CD4-positive, CD25-positive, alpha-beta regulatory T cell (primary cell): ENCODE measurements at regions not wholly inside any gene's neighbourhood (a gene's known extent, or its start where the extent isn't known, plus 50 kb on each side); places are given as distances from the start of the nearest gene placed in this dataset.

ENCODE experiments used
- ATAC-seq, 2 donors: fragments of 150-1000 bp; cut with Tn5 transposase; one replicate each; pipeline ENCODE4 v1.10.0; 2021; ENCODE audit warnings: low read depth in 2 of 2, moderate number of reproducible peaks in 2 of 2, moderate library complexity in 1 of 2
- DNase-seq, 3 donors: peaks; one replicate each; pipeline versions ENCODE4 v3.0.0 to v3.0.0-alpha.2; 2012 to 2022; ENCODE audit warnings: mixed read lengths in 1 of 3
- H3K27ac ChIP-seq: one replicate; pipeline ENCODE4 v1.7.0; 2013; ENCODE audit warnings: mild to moderate bottlenecking, low read length; ENCODE audit not compliant: insufficient read depth, poor library complexity, severe bottlenecking
- H3K27me3 ChIP-seq: one replicate; pipeline ENCODE4 v1.7.0; 2013; ENCODE audit warnings: low read length; ENCODE audit not compliant: control insufficient read depth, insufficient read depth
- H3K36me3 ChIP-seq: one replicate; pipeline ENCODE4 v1.7.0; 2013; ENCODE audit warnings: mild to moderate bottlenecking, low read length, moderate library complexity; ENCODE audit not compliant: control insufficient read depth, insufficient read depth
- H3K4me1 ChIP-seq: 2 replicates; pipeline ENCODE4 v1.7.0; 2013; ENCODE audit warnings: mild to moderate bottlenecking, low read length; ENCODE audit not compliant: insufficient read depth, control insufficient read depth, poor library complexity, severe bottlenecking
- H3K4me3 ChIP-seq: one replicate; pipeline ENCODE4 v1.7.0; 2013; ENCODE audit warnings: low read depth, mild to moderate bottlenecking, low read length, moderate library complexity
- H3K9me3 ChIP-seq, 2 experiments: 1 replicate in 1 of 2; 2 replicates in 1 of 2; pipeline ENCODE4 v1.7.0; 2013; ENCODE audit warnings: low read length in 2 of 2, mild to moderate bottlenecking in 1 of 2, moderate library complexity in 1 of 2; ENCODE audit not compliant: control insufficient read depth in 2 of 2
- H3K27ac Mint-ChIP-seq, 3 donors: one replicate each; pipeline ENCODE4 v1.8.0; 2020 to 2022; ENCODE audit warnings: mild to moderate bottlenecking in 3 of 3, mixed read lengths in 3 of 3, moderate library complexity in 2 of 3
- H3K27me3 Mint-ChIP-seq: one replicate; pipeline ENCODE4 v1.8.0; 2022; ENCODE audit warnings: mild to moderate bottlenecking, mixed read lengths
- H3K36me3 Mint-ChIP-seq: one replicate; pipeline ENCODE4 v1.8.0; 2020; ENCODE audit warnings: mixed read lengths
- H3K4me1 Mint-ChIP-seq, 4 donors: one replicate each; pipeline ENCODE4 v1.8.0; 2020 to 2022; ENCODE audit warnings: mixed read lengths in 4 of 4, mild to moderate bottlenecking in 1 of 4
- H3K4me3 Mint-ChIP-seq, 4 donors: one replicate each; pipeline ENCODE4 v1.8.0; 2020 to 2022; ENCODE audit warnings: mild to moderate bottlenecking in 4 of 4, mixed read lengths in 4 of 4, moderate library complexity in 3 of 4
- H3K9me3 Mint-ChIP-seq, 7 donors: one replicate each; pipeline ENCODE4 v1.8.0; 2020 to 2022; ENCODE audit warnings: mixed read lengths in 7 of 7, mild to moderate bottlenecking in 3 of 7, moderate library complexity in 2 of 7

DNA sequence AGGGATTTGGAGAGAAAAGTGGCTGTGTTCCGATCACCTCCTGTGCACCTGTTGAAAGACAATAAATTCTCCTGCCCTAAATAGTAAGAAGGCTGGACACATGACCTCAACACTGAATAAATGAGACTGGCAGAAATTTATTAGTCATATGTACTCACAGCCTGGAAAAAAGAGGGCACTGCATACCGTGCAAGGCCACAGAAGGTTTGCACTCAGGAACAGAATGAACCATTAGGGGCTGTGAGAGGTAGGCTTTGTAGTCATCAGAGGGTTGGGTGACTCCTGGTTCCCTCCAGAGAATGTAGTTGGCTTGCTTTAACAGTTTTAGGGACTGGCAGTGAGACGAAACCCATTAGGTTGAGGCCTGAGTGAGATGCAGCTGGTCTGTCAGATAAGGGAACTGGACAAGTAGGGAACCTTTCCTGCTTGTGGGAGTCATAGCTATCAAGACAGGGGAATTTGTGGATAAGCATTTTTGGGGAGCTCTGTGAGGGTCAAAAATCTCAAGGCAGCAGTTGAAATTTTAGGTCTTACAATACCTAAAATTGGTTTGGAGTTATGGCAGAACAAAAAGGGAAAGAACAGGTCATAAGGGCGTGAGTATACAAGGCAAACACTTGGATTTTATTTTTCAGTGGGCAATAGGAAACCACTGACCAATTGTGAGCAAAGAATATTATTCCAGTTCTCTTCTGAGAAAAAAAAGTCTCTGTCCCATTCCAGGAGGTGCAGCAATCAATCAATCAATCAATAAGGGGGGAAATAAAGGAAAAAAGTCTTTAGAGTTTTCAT lies 67.9 kb upstream of the BTN3A2 start:
- no peaks in the 10 kb centered on the region for H3K36me3 ChIP-seq
- H3K4me3 ChIP-seq: no peak overlapping the region
- Mint-ChIP-seq H3K4me1 (peaks cover 0 to 8% (median 2%) of the 10 kb centered on the region in 4 donors), H3K27ac (no peak overlapping the region), H3K9me3 (peaks cover 0 to 5% (median 0%) of the 10 kb centered on the region in 7 donors), H3K27me3 (peaks cover 30% of the 10 kb centered on the region), H3K4me3 (no peak overlapping the region), H3K36me3 (no peaks in the 10 kb centered on the region)
- DNase-seq (no peak), ATAC-seq (no peak)
- no peaks in the 10 kb centered on the region for H3K9me3 ChIP-seq
- H3K4me1 ChIP-seq: no peaks in the 10 kb centered on the region
- no peak overlapping the region for H3K27ac ChIP-seq
- H3K27me3 ChIP-seq: peaks cover 7% of the 10 kb centered on the region

DNA sequence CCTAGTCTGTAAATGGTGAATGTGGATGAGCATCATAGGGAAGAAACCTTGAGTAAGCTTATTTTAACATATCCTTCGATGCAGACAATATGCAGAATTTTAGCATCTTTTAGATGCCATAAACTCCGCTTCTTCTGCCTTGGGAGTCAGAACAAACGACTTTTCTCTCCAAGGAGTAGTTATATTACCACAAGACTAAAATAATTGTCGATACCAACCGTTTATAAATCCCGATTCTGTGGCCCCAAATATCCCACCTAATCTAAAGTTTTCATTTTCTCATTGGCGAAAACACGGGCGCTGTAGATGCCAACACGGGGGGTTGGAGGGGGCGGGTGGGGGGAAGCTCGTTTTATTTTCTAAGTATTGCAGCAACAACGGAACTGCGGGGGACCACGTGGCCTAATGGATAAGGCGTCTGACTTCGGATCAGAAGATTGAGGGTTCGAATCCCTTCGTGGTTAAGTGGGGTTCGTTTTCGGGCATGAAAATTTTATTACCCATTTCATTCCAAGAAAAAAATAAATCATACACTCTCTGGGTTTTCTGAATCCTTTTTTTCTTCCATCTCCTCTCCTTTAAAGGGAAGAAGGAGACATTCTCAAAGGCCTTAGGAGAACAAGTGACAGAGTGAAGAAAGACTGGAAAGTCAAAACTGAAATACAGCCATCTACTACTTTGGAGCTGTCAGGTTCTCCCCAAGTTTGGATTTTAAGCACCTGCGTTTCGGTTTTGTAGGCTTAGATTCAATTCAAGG lies 65.5 kb upstream of the BTN3A2 start:
- Mint-ChIP-seq H3K27ac (no peak overlapping the region), H3K9me3 (peaks cover 0 to 5% (median 0%) of the 10 kb centered on the region in 7 donors), H3K36me3 (no peaks in the 10 kb centered on the region), H3K27me3 (peaks cover 31% of the 10 kb centered on the region), H3K4me3 (no peak overlapping the region), H3K4me1 (peaks cover 0 to 19% (median 4%) of the 10 kb centered on the region in 4 donors)
- DNase-seq: no peak
- Histone ChIP-seq H3K27ac (no peak overlapping the region), H3K4me3 (no peak overlapping the region), H3K4me1 (no peaks in the 10 kb centered on the region), H3K36me3 (no peaks in the 10 kb centered on the region), H3K27me3 (peaks cover 5% of the 10 kb centered on the region), H3K9me3 (no peaks in the 10 kb centered on the region)
- no peak for ATAC-seq

DNA sequence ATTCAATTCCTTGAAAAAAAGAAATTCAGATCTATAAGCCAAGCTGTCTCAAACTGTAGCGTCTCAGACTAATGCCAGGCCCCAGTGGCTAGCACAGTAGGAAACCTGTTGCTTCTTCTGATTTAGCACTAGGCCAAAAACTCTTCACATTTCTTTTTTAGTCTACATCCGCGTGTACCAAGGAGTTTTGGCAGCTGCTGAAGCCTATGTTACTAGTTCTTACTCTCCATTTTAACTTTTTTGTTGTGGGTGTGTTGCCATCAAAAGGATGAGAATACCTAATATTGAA lies 65.0 kb upstream of the BTN3A2 start:
- H3K9me3 Mint-ChIP-seq: peaks cover 0 to 5% (median 0%) of the 10 kb centered on the region in 7 donors
- no peak overlapping the region for H3K4me3 Mint-ChIP-seq
- DNase-seq: no peak
- peaks cover 31% of the 10 kb centered on the region for H3K27me3 Mint-ChIP-seq
- H3K4me1 Mint-ChIP-seq: peaks cover 0 to 25% (median 6%) of the 10 kb centered on the region in 4 donors
- no peaks in the 10 kb centered on the region for H3K36me3 Mint-ChIP-seq
- no peak overlapping the region for H3K27ac Mint-ChIP-seq
- no peak overlapping the region for H3K27ac ChIP-seq
- H3K27me3 ChIP-seq: peaks cover 5% of the 10 kb centered on the region
- H3K4me3 ChIP-seq: no peak overlapping the region
- H3K36me3 ChIP-seq: no peaks in the 10 kb centered on the region
- H3K4me1 ChIP-seq: no peaks in the 10 kb centered on the region
- H3K9me3 ChIP-seq: no peaks in the 10 kb centered on the region
- no peak for ATAC-seq

DNA sequence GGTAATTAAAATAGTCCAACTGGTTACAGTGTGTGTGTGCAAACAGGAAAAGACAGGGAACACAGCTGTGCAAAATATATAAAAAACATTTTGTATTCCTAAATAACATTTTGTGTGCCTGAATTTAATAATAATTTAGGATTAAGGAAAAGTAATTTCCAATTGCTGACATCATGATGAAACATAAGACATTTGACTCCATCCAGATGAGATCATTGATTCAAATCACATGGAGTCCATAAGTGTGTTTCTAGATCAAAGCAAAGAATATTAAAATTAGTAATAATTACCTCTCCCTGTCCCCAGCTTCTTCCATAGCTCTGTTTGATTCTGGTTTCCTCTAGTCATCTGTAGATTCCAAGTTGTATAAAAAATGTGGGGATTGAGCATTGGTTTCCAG lies 64.6 kb upstream of the BTN3A2 start:
- no peak for DNase-seq
- Histone ChIP-seq H3K27me3 (peaks cover 5% of the 10 kb centered on the region), H3K36me3 (no peaks in the 10 kb centered on the region), H3K4me3 (no peak overlapping the region), H3K27ac (no peak overlapping the region), H3K9me3 (no peaks in the 10 kb centered on the region), H3K4me1 (no peaks in the 10 kb centered on the region)
- no peak overlapping the region for H3K27ac Mint-ChIP-seq
- H3K4me3 Mint-ChIP-seq: no peak overlapping the region
- H3K36me3 Mint-ChIP-seq: no peaks in the 10 kb centered on the region
- no peak for ATAC-seq
- H3K4me1 Mint-ChIP-seq: peaks cover 0 to 28% (median 8%) of the 10 kb centered on the region in 4 donors
- H3K9me3 Mint-ChIP-seq: peaks cover 0 to 5% (median 0%) of the 10 kb centered on the region in 7 donors
- peaks cover 31% of the 10 kb centered on the region for H3K27me3 Mint-ChIP-seq

DNA sequence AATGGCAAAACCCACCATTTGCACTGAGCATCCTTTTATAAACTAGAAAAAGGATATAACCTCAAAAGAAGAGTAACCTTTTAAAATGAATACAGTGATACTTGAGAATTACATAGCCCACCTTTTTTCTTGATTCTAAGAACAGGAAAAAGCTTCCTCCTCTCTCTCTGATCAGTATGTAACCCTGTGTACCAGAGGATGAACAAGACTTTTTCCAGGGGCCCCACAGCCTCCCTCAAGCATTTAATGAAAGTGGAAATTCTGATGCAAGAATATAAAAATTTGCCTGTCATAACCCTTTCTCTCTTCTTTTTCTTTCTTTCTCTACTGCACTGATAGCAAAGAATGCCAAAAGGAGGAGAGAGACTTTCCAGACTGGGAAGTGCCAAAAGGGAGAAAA lies 64.2 kb upstream of the BTN3A2 start:
- H3K27ac ChIP-seq: no peak overlapping the region
- no peak overlapping the region for H3K4me3 ChIP-seq
- H3K4me1 ChIP-seq: no peaks in the 10 kb centered on the region
- peaks cover 28% of the 10 kb centered on the region for H3K27me3 Mint-ChIP-seq
- no peak for ATAC-seq
- peaks cover 5% of the 10 kb centered on the region for H3K27me3 ChIP-seq
- H3K4me1 Mint-ChIP-seq: peaks cover 0 to 29% (median 11%) of the 10 kb centered on the region in 4 donors
- H3K9me3 ChIP-seq: no peaks in the 10 kb centered on the region
- H3K36me3 Mint-ChIP-seq: no peaks in the 10 kb centered on the region
- H3K4me3 Mint-ChIP-seq: no peak overlapping the region
- no peaks in the 10 kb centered on the region for H3K36me3 ChIP-seq
- peaks cover 0 to 5% (median 0%) of the 10 kb centered on the region in 7 donors for H3K9me3 Mint-ChIP-seq
- no peak for DNase-seq
- no peak overlapping the region for H3K27ac Mint-ChIP-seq

DNA sequence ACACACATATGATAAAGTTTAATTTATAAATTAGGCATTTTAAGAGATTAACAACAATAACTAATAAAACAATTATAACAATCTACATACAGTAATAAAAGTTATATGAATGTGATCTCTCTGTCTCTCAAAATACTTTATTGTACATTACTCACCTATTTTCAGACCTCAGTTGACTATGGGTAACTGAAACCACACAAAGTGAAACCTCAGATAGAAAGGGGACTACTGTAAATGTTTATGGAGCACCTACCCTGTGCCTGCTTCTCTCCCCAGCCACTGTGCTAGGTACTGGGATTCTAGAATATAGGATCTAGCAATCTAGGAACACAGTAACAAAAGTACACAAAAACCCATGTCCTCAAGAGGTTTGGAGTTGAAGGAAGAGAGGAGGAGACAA lies 63.4 kb upstream of the BTN3A2 start:
- peaks cover 0 to 29% (median 11%) of the 10 kb centered on the region in 4 donors for H3K4me1 Mint-ChIP-seq
- H3K4me1 ChIP-seq: no peaks in the 10 kb centered on the region
- H3K4me3 Mint-ChIP-seq: no peak overlapping the region
- no peaks in the 10 kb centered on the region for H3K36me3 ChIP-seq
- H3K4me3 ChIP-seq: no peak overlapping the region
- peaks cover 5% of the 10 kb centered on the region for H3K27me3 ChIP-seq
- no peaks in the 10 kb centered on the region for H3K36me3 Mint-ChIP-seq
- H3K27me3 Mint-ChIP-seq: peaks cover 21% of the 10 kb centered on the region
- H3K27ac Mint-ChIP-seq: no peak overlapping the region
- ATAC-seq: no peak
- no peak for DNase-seq
- peaks cover 0 to 3% (median 0%) of the 10 kb centered on the region in 7 donors for H3K9me3 Mint-ChIP-seq
- H3K9me3 ChIP-seq: no peaks in the 10 kb centered on the region
- no peak overlapping the region for H3K27ac ChIP-seq

DNA sequence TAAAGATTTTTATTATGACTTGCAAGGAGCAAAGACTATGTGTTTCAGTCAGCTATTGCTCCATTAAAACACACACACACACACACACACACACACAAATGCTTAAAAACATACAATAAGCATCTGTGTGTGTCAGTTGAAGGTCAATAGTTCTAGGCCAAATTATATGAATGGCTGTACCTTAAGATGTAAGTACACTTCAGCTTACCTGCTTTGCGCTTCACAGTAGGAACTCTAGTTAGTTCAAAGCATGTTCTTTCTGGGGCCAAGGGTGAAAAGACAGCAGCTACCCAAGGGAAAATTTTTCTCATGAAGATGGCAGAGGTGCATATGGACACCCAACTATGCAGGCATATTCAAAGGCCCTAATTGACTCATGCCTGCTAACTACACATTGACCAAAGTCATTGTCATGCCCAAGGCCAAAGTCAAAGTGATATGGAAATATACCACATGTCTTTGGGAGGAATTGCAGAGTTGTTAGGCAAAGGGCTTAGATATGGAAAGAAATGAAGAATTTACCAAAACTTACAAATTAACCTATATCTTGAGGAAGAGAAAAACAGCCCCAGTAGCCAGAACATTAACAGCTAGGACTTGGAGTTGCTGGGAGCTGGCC lies 61.9 kb upstream of the BTN3A2 start:
- peak overlapping the region in 1 of 3 donors; percentile 53 for H3K27ac Mint-ChIP-seq
- no peaks in the 10 kb centered on the region for H3K36me3 ChIP-seq
- peaks cover 0 to 3% (median 0%) of the 10 kb centered on the region in 7 donors for H3K9me3 Mint-ChIP-seq

More for the DNA sequence above, 61.9 kb upstream of the BTN3A2 start:
- Histone ChIP-seq H3K4me1 (no peaks in the 10 kb centered on the region), H3K9me3 (no peaks in the 10 kb centered on the region), H3K27ac (no peak overlapping the region), H3K27me3 (peaks cover 2% of the 10 kb centered on the region), H3K4me3 (no peak overlapping the region)
- Mint-ChIP-seq H3K4me3 (peak overlapping the region in 2 of 4 donors; percentile 18 to 47), H3K27me3 (peaks cover 16% of the 10 kb centered on the region), H3K4me1 (peaks cover 0 to 32% (median 11%) of the 10 kb centered on the region in 4 donors), H3K36me3 (no peaks in the 10 kb centered on the region)
- DNase-seq (no peak), ATAC-seq (no peak)
